ENCODE measurements at regions not wholly inside any gene's neighbourhood (a gene's known extent, or its start where the extent isn't known, plus 50 kb on each side); places are given as distances from the start of the nearest gene placed in this dataset.
"Not testable (repeated sequence)": the region's sequence is repeated elsewhere in the genome, so short reads cannot be mapped to it uniquely, and the experiment has no call there.

DNA sequence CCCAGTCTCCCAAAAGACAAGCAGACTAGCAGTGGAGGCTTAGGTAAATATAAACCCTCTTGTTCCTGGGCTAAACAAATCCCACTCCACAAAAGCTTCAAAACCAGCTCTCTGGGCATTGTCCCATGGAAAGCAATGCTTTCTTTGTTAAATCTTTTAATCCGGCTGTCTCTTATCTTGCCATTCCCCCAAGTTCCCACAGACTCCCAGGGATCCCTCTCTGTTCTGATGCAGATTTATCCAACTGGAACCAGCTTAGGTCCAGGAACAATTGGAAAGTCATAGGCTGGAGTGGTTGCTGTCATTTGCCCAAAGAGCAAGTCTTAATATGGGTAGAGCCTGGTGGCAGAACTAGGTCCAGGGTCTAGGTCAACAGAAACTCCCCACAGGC, 110.1 kb upstream of the ATP1A1 start:
- ATAC-seq: no peak

DNA sequence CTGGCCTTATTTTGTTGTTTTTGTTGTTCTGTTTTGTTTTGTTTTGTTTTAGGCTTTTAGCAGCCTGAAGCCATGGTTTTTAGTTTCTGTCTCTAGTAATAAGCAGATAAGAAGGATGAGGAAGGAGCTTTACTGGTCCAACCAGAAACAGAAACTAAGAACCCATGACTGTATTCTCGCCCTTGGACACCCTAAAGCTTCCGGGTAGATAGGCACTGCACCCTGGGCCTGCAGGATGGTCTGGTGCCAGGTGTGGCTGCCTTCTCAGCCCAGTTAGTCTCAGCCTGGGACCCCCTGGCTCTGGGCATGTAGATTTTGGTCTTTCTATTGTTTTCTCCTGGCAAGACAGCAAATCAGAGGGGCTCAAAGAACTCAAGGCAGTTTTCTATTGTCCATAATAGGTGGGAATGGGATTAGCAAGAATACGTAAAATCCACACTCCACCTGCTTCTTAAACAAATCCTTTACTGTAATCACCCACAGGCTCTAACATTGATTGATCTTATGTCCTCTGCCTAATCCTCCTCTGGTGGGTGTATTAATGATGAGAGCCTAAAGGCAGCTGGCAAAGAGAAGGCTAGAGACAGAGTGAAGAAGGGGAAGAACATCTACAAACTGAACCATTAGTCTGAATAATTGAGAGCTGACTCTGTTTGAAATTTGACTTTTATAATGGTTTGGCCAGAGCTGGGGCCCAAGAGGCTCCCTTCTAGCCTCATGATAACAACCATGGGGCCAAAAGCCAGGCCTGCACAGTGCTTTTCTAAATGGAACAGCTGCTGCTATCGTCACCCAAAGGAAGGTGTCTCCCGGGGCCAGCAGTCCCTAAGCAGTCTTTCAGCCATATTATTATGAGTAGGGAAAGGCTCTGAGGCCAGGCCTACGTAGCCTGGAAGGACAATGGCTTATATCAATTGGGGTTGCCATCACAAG, 106.8 kb upstream of the ATP1A1 start:
- peak; percentile 53 for ATAC-seq

DNA sequence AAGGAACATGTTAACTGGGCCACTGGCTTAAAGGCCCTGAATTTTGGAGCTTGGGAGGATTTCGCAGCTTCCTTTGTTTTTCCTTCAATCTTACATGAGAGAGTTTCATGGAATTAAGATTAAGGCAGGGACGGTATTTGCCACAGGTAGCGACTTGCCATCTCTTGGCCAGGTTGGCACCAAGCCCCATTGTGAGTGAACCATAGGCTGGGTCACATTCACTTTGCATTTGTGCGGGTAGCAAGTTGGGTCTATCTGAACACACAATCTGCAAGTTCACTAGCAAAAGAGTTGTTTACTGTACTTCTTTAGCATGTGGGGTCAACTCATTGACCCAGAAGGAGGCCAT, 106.2 kb upstream of the ATP1A1 start:
- ATAC-seq: peak; percentile 62

DNA sequence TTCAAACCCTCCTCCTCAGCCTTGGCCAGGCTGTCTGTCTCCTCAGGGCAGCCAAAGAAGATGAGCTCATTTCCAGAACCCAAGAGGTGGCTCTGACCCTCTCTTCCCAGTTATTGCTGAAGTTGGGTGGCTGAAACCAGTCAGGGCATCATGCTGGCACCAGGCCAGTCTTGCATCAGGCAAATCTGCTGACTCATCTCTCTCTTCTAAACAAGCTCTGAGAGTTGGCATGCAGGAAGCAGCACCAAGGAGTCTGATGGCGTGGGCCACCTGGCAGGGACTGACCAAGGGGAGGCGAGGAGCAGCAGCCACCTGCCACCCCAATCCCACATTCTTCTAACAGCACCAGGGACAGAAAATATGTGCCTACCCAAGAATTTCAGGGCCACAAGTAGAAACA, 104.8 kb upstream of the ATP1A1 start:
- ATAC-seq: peak; percentile 70

DNA sequence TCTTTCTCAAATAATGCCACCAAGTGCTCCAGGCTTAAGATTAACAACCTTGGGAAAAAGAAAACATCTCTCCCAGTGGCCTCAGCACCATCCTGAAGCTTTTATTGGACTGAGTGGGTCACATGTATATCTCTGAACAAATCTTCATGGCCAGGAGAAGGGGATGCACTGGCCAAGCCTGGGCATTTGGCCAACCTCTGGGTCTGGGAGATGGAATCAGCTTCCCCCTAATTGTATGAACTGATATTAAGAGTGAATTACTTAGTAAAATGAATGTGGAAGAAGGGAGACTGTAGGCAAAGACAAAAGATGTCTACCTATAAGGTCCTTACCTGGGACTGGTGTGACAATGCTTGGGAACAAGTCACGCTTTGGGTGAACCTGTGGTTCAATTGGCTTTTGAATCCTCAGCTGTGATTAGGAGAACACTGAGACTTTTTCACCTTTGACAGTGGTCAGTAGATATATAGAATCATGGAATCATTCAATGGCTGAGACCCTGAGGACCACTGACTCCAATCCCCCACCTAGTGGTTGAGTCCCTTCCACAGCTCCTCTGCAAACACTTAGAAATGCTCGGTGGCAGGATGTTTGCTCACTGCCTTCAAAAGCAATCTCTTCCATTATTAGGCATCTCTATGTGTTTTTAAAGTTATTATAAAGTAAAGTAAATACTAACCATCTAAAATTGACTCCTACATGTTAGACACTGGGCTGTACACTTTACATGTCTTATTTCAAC, 102.6 kb upstream of the ATP1A1 start:
- ATAC-seq: no peak

DNA sequence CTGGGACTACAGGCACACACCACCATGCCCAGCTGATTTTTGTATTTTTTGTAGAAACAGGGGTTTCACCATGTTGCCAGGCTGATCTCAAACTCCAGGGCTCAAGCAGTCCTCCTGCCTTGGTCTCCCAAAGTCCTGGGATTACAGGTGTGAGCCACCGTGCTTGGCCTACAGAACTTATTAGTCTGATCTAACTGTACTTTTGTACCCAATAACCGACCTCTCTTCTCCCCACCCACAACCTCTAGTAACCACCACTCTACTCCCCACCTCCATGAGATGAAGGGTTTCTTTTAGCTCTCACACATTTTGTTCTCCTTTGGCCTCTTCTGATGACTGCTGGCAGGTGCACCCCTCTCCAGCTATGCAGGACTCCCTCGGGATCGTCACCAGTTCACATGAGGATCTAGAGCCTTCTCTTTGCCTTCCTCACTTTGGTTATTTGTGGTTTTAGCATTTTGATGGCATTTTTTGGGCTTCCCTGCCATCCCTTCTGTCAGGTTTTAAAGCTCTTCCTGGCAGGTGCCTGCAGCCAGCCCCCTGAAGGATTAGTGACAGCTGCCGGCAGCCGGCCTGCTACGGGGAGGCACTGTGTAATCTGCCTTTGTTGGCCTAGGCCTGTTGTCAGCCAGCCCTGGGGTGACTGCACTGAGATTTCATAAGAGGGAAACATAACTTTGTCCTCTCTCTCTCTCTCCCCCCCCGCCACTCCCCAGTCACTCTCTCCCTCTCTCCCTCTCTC, 99.8 kb upstream of the ATP1A1 start:
- ATAC-seq: peak; percentile 55

DNA sequence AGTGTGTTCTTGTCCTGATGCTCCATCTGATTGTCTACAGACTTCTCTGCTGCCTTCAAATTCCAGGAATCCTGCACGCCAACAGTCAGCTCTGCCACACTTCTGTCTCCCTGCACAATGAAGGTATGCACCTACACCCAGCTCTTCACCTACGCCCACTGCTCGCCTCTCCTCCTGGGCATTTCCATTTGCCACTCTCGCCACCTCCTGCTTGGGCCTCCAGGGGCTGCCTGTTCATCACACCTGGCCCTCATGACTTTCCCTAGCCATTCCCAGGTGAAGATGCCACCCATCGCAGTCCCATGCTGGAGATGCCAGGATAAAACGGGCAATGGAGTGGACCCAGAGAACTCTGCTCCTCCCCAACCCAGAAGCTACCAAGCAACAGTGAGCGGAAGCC, 96.5 kb upstream of the ATP1A1 start:
- no peak for ATAC-seq

DNA sequence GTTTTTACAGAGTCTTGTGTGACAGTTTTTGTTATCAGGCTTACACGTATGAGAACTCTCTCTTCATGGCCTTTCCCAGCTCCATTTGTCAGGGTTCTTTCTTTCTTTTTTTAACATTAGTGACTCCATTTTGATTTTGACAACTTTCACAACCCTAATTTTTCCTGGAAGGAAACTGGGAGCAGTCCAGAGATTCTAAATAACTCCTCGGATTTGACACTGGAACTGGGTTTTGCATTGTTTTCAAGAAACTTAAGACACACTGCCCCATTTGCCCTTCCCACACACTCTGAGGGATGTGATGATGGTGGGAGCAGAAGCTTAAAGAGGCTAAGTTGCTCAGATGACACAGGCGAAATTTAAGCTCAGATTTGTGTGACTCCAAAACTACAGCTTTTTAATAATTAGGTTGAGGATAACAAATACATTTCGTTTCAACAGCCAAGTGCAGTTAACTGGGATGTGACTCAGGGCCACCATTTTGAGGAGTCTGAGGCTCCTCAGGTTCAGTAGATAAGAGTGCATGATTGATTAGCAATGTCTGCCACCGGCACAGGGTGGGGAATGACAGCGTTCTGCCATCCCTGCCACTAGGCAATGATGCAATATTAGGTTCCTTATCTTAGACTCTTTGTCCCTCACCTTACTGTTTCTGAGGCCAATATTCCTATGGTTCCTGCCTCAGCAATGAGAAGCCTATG, 95.1 kb upstream of the ATP1A1 start:
- no peak for ATAC-seq

DNA sequence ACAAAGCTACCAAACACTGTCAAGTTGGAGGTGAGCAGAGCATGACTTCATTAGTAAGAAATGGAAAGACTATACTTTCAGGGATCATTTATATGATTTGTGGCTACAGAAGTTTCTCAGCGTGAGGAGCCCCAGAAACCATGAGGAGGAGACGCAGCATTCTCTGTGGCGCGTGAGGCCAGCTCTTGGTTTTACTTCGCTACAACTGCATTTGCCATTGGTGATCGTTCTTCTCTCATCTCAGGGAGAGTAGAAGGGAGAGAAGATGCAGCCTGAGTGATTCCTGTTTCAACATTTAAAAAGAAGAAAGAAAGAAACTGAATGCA, 94.5 kb upstream of the ATP1A1 start:
- no peak for ATAC-seq

DNA sequence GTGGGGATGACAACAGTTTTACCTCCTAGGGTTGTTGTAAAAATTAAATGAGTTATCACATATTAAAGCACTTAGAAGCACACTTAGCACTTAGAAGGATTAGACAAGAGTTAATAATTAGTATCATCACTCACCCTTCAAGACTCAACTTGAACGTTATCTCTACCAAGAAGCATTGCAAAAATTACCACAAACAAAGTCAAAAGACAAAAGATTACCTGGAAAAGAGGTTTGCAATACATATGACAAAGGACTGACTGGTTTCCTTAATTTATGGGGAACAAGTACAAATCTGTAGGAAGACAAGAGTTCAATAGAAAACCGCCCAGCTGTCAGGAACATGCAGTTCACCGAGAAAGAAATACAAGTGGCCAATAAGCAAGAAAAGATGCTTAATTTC, 93.3 kb upstream of the ATP1A1 start:
- no peak for ATAC-seq

DNA sequence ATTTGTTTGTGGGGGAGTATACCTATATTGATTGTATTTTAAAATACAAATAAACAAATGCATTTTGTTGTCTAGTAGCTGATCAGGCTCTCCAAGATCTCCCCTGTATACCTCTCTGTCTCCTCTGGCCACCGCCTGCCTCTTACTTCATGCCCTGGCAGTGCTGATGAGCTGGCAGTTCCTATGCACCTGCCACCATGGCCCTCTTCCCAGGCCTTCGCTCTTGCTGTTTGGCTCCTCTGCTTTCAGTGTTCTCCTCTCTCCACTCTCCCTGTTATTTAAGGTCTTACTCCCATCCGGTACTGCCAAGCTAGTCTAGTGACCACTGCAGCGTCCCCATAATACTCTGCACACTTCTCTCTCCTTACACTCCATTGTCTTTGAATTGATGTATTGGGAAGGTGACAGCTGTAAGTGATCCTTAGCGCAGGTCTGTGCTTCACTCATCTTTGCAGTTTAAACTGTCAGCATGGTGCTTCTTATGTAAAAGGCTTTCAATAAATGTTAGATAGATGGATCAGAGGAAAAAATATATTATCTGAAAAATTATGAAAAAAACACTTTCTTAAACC, 88.1 kb upstream of the ATP1A1 start:
- no peak for ATAC-seq

DNA sequence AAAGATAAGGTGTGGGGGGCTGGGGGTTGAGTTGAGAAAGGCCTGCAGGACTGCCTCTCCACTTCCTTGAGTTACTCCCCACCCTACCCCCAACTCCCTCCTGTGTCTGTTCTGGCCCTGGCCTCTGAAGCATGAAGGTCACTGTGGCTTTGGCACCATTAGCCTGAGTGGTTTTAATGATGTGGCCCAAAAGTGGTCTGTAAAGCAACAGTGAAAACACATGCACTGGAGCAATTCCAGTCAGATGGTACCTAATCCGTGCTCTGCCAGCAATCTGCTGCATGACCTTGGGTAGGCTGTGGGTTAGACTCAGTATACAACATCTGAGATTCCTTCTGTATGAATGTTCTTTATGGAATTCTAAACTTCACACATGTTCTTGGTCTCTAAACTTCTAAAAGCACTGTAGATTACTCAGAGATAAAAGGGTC, 86.5 kb upstream of the ATP1A1 start:
- ATAC-seq: no peak

DNA sequence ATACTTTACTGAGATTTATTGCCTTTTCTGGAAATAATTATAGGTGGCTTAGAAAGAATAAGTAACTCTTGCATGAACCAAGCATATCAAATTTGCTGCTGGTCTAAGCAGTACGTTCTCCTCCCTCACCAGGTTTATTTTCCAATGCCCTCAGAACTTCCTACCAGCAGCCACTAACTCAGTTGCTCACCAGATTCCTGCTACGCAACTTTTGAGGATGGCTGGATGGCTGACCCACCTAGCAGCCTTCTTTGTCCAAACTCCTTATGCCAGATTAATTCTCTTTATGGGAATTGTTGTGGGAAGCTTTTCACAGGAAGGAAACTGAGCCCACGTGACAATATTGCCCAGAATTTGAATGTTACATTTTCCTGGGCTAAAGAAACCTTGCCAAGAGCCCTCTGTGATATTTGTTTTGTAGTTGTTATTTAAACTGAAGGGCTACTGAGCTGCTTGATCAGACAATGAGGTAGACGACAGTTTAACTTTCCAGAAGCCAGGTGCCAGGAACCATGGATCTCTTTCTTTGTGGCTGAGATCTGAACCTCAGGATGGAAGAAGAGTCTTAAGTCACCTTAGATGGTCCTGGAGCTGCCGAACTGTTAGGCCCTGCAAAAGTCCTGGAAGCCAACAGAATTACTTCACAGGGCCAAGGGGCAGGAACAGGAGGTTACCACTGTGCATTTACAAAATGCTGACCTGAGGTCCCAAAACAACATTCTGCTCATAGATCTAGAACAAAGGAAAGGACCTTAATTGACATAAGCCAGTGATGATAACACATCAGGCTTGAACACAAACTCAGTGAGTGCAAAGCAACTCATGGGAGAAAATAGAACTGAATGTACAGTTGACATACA, 85.5 kb upstream of the ATP1A1 start:
- no peak for ATAC-seq

DNA sequence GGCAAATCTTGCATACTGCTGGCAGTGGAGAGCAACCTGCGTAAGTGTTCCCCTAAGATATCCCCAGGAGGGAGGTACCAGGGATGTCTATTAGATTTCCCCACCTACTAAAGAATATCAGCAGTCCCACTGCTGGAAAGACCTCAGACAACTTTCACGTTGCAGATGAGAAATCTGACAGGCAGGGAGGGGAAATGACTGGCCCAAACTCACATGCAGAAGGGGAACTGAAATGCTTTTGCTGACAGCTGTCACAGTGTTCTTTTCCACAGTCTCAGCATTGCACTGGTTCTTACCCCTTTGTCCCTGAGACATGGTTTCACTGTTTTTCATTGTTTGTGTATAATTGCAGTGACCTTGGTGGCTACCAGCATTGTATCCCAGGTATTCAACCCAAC, 84.8 kb upstream of the ATP1A1 start:
- ATAC-seq: no peak

DNA sequence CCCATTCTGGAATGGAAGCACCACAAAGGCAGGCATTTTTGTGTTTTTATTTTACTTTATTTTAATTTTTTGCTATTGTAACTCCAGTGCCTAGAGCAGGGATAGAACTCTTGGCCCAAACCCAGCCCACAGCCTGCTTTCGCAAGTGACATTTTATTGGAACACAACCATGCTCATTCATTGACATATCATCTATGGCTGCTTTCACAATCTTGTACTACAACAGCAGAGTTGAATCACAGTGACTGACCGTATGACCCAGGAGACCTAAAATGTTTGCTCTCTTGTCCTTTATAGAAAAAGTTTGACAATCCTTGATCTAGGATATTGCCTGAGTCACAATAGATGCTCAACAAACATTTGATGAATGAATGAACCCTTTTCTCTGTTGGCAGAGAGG, 83.9 kb upstream of the ATP1A1 start:
- peak; percentile 49 for ATAC-seq

DNA sequence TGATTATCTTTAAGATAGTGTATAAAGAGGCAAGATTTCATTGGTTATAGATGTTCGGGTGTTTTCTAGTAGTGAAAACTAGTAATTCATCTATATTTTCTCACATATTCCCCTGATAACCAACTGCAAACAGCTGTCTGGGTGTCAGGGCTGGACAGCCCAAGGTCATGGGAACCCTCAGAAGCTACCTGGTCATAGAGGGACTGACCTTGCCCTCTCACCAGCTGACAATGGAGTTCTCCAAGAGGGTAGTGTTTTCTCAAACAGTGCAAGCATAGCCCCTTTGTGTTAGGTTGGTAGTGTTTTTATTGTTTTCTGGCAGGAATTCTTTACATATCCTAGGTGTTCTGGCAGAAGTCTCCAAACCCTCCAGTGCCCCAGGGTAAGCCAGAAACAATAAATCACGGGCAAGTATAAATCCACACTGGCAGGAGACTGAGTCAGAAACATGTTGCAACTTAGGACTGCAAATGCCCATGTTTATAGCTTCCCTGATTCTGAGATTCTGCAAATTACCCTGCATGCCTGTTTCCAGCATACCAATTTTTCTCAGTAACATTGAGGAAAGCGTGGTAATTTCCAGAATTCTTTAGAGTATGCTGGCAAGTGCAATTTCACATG, 82.8 kb upstream of the ATP1A1 start:
- peak; percentile 93 for ATAC-seq

DNA sequence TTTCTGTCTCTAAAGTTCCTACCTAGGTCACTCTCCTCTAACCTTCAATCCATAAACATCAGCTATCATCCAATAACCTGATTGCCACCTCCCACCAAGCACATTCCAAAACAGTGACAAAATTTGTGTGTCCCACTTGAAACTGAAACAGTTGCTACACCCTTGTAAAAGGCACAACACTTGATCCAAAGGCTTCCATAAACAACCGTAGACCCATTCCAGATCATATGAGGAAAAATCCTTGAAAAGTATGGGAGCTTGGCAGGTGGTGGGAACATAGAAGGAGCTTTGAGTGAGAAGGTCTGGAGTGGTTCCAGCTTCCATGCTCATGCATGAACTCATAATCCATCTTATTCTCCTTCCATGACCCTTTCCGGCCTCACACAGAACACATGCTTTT, 82.0 kb upstream of the ATP1A1 start:
- no peak for ATAC-seq

DNA sequence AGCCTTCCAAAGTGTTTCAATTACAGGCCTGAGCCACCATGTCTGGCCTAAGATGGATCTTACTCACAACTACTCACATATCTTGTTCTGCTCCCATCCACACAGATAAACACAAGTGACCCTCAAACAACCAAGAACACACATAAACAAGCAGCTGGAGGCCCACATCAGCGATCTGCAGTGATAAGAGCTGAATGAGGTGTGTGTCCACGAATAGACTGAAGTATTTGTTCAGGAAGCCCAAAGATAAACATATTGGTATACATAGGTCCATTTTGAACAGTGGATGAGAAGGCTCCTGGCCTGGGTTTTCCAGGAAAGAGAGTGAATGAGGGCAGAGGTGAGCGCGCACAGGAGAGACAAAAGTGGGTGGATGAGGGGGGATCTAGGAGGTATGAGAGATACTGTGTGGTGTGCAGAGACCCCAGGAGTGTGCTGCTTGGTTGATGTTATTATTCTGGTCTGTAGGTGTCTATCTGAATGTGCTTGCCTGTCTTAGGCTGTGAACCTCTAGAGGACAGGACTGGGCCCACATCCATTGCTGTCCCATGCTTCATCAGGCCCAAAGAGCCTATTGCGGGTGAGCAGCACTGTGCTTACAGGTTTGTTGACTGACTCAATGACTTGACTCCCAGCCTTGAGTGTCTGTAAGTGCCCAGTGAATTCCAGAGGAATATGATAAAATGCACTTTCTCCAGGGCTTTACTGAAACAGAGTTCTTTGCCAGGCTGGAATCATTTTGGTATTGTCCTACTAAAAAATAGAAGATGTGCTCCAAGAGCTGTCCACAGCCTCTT, 79.9 kb upstream of the ATP1A1 start:
- no peak for ATAC-seq

DNA sequence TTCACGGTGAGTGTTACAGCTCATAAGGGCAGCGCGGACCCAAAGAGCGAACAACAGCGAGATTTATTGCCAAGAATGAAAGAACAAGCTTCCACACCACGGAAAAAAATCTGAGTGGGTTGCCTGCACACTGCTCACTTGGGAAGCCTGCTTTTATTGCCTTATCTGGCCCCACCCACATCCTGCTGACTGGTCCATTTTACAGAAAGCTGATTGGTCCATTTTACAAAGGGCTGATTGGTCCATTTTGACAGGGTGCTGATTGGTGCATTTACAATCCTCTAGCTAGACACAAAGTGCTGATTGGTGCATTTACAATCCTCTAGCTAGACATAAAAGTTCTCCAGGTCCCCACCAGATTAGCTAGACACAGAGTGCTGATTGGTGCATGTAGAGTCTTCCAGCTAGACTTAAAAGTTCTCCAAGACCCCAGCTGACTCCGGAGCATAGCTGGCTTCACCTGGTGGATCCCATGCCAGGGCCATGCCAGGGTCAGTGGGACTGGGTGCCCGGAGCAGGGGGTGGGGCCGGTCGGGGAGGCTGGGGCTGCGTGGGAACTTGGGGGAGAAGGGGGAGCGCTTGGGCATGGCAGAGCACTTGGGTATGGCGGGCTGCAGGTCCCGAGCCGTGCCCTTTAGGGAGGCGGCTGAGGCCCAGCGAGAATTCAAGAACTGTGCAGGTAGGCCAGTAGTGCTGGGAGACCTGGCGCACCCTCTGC, 75.4 kb upstream of the ATP1A1 start:
- ATAC-seq: no peak

DNA sequence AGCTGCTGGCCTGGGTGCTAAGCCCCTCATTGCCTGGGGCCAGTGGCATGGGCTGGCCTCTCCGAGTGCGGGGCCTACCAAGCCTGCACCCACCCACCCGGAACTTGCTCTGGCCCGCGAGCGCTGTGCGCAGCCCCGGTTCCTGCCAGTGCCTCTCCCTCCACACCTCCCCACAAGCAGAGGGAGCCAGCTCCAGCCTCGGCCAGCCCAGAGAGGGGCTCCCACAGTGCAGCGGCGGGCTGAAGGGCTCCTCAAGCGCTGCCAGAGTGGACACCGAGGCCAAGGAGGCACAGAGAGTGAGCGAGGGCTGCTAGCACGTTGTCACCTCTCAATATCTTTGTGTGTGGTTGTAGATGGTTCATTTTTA, 74.8 kb upstream of the ATP1A1 start:
- not testable (repeated sequence) for ATAC-seq
